GM19043 (cell line): ENCODE measurements at regions not wholly inside any gene's neighbourhood (a gene's known extent, or its start where the extent isn't known, plus 50 kb on each side); places are given as distances from the start of the nearest gene placed in this dataset.

Source experiments
- ATAC-seq: cut with Tn5 transposase; IDR thresholded peaks from one replicate; pipeline ENCODE4 v1.9.1; 2021; ENCODE audit warnings: low read depth; ENCODE audit not compliant: unreplicated experiment

GRCh38 chr18:42258301-42258965, 303.4 kb downstream of the PIK3C3 start:
- no peak for ATAC-seq

GRCh38 chr18:42261731-42262130, 306.7 kb downstream of the PIK3C3 start:
- no peak for ATAC-seq

- ATAC-seq = no peak
Observed at GRCh38 chr18:42264497-42264896, 309.5 kb downstream of the PIK3C3 start.

GRCh38 chr18:42268186-42268725, 313.2 kb downstream of the PIK3C3 start:
- ATAC-seq = no peak

GRCh38 chr18:42268798-42269197, 313.8 kb downstream of the PIK3C3 start:
- no peak for ATAC-seq

GRCh38 chr18:42271647-42272414, 316.8 kb downstream of the PIK3C3 start:
- no peak for ATAC-seq

GRCh38 chr18:42274488-42275137, 319.6 kb downstream of the PIK3C3 start:
- ATAC-seq = no peak

GRCh38 chr18:42275138-42275535, 320.1 kb downstream of the PIK3C3 start:
- ATAC-seq = no peak

- no peak for ATAC-seq
Observed at GRCh38 chr18:42275949-42276730, 321.1 kb downstream of the PIK3C3 start.

GRCh38 chr18:42281124-42281523, 326.1 kb downstream of the PIK3C3 start:
- no peak for ATAC-seq

- no peak for ATAC-seq
Observed at GRCh38 chr18:42281851-42282250, 326.8 kb downstream of the PIK3C3 start.

GRCh38 chr18:42287047-42287446, 332.0 kb downstream of the PIK3C3 start:
- ATAC-seq = no peak

GRCh38 chr18:42288129-42288528, 333.1 kb downstream of the PIK3C3 start:
- no peak for ATAC-seq

GRCh38 chr18:42289526-42289925, 334.5 kb downstream of the PIK3C3 start:
- no peak for ATAC-seq

- no peak for ATAC-seq
Observed at GRCh38 chr18:42290318-42291307, 335.6 kb downstream of the PIK3C3 start.

GRCh38 chr18:42292654-42293053, 337.6 kb downstream of the PIK3C3 start:
- no peak for ATAC-seq

GRCh38 chr18:42296192-42296591, 341.2 kb downstream of the PIK3C3 start:
- no peak for ATAC-seq

- ATAC-seq = no peak
Observed at GRCh38 chr18:42296723-42297122, 341.7 kb downstream of the PIK3C3 start.
